ENCODE measurements at regions not wholly inside any gene's neighbourhood (a gene's known extent, or its start where the extent isn't known, plus 50 kb on each side); places are given as distances from the start of the nearest gene placed in this dataset.

DNA sequence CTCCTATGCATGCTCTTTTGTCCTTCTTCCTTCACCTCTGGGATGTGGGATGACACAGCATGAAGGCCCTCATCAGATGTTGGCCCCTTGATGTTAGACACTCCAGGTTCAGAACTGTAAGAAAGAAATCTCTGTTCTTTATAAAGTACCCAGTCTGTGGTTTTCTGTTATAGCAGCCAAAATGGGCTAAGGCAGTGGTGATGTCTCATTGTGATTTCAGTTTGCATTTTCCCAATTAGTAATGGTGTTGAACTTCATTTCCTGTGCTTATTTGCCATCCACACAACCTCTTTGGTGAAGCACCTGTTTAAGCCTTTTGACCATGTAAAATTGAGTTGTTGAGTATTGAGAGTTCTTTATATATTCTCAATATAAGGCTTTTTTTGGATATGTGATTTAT, 129.3 kb upstream of the C1orf174 start:
- TF ChIP-seq, protein P1, sequence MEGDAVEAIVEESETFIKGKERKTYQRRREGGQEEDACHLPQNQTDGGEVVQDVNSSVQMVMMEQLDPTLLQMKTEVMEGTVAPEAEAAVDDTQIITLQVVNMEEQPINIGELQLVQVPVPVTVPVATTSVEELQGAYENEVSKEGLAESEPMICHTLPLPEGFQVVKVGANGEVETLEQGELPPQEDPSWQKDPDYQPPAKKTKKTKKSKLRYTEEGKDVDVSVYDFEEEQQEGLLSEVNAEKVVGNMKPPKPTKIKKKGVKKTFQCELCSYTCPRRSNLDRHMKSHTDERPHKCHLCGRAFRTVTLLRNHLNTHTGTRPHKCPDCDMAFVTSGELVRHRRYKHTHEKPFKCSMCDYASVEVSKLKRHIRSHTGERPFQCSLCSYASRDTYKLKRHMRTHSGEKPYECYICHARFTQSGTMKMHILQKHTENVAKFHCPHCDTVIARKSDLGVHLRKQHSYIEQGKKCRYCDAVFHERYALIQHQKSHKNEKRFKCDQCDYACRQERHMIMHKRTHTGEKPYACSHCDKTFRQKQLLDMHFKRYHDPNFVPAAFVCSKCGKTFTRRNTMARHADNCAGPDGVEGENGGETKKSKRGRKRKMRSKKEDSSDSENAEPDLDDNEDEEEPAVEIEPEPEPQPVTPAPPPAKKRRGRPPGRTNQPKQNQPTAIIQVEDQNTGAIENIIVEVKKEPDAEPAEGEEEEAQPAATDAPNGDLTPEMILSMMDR (IDR thresholded peaks at IDR 0.05), result no peak
- no peak for TF ChIP-seq POLR2AphosphoS5 (IDR thresholded peaks at IDR 0.05)
- TF ChIP-seq POLR2A (IDR thresholded peaks at IDR 0.05), result no peak
- no peak for TF ChIP-seq EP300 (IDR thresholded peaks at IDR 0.05)
